Prostate gland (tissue), 2 donors: ENCODE measurements at regions not wholly inside any gene's neighbourhood (a gene's known extent, or its start where the extent isn't known, plus 50 kb on each side); places are given as distances from the start of the nearest gene placed in this dataset.

Source experiments
- DNase-seq: peaks from one replicate; pipeline ENCODE4 v3.0.0-alpha.2; 2019; ENCODE audit warnings: low spot score
- H3K27ac ChIP-seq, 2 donors: fragments of 200-600 bp; sonication (generic); 2 replicates each; pipeline ENCODE4 v1.5.1; 2017 to 2019
- H3K27me3 ChIP-seq: fragments of 200-600 bp; sonication (generic); replicated peaks from 2 replicates; pipeline ENCODE4 v1.5.1; 2019; ENCODE audit not compliant: insufficient read depth
- H3K36me3 ChIP-seq, 2 donors: fragments of 200-600 bp; sonication (generic); 1 replicate in 1 of 2; 2 replicates in 1 of 2; pipeline versions ENCODE4 v1.5.1 to v1.8.1; 2017 to 2019
- H3K4me1 ChIP-seq: fragments of 200-600 bp; sonication (generic); replicated peaks from 2 replicates; pipeline ENCODE4 v1.5.1; 2019
- H3K4me3 ChIP-seq, 2 donors: fragments of 200-600 bp; sonication (generic); 2 replicates each; pipeline ENCODE4 v1.5.1; 2017 to 2019
- H3K9me3 ChIP-seq: fragments of 200-600 bp; sonication (generic); 2 replicates; pipeline ENCODE4 v1.5.1; 2017
- CTCF ChIP-seq, 4 experiments: fragments of 200-600 bp in 2 of 4; fragments of 450-650 bp in 2 of 4; sonication (generic) in 2 of 4; IDR thresholded peaks; 1 replicate in 3 of 4; 2 replicates in 1 of 4; pipeline ENCODE4 v1.5.1; 2016 to 2019; ENCODE audit warnings: antibody characterized with exemption in 4 of 4, mild to moderate bottlenecking in 2 of 4, moderate library complexity in 2 of 4
- POLR2A ChIP-seq: fragments of 450-650 bp; IDR thresholded peaks from one replicate; pipeline ENCODE4 v1.6.1; 2016; ENCODE audit warnings: antibody characterized with exemption, mild to moderate bottlenecking
- POLR2AphosphoS5 ChIP-seq: sonication (generic); formaldehyde crosslinking; IDR thresholded peaks from one replicate; pipeline ENCODE4 v1.6.1; 2017; ENCODE audit warnings: antibody characterized with exemption
- WGBS: methylation state at CpG from one replicate; pipeline ENCODE4 v1.1.5; 2018; 5-methylcytosine and 5-hydroxymethylcytosine counted together
- intact Hi-C: fragments of 100-400 bp; cut with DNase I; formaldehyde crosslinking; loops from one replicate; pipeline ENCODE4 v1.14.2; 2022

- no peaks in the 10 kb centered on the region for H3K9me3 ChIP-seq
- WGBS: 33% methylated on average over 2 of the region's 2 CpGs
- intact Hi-C loops: no loop called here
- DNase-seq: no peak
- no peaks in the 10 kb centered on the region for H3K4me1 ChIP-seq
- H3K4me3 ChIP-seq: no peak overlapping the region
- no peak overlapping the region for H3K27ac ChIP-seq
- no peaks in the 10 kb centered on the region for H3K36me3 ChIP-seq
- no peak for TF ChIP-seq POLR2A
- no peak for TF ChIP-seq POLR2AphosphoS5
- TF ChIP-seq CTCF (IDR thresholded peaks at IDR 0.05): no peak
- no peaks in the 10 kb centered on the region for H3K27me3 ChIP-seq
These were observed 1048.7 kb downstream of the ADGRL2 start for GRCh38 chr1:82849460-82849859.

GRCh38 chr1:82848043-82848442 is 1047.3 kb downstream of the ADGRL2 start:
- intact Hi-C loops: no loop called here
- 77% methylated on average over 1 of the region's 1 CpG for WGBS
- no peak overlapping the region for H3K27ac ChIP-seq
- TF ChIP-seq CTCF (IDR thresholded peaks at IDR 0.05): no peak
- no peak for TF ChIP-seq POLR2A
- TF ChIP-seq POLR2AphosphoS5: no peak
- H3K4me1 ChIP-seq: no peaks in the 10 kb centered on the region
- no peak overlapping the region for H3K4me3 ChIP-seq
- no peaks in the 10 kb centered on the region for H3K9me3 ChIP-seq
- no peaks in the 10 kb centered on the region for H3K27me3 ChIP-seq
- no peaks in the 10 kb centered on the region for H3K36me3 ChIP-seq
- DNase-seq: no peak

- Histone ChIP-seq H3K36me3 (no peaks in the 10 kb centered on the region), H3K4me1 (no peaks in the 10 kb centered on the region), H3K27me3 (no peaks in the 10 kb centered on the region), H3K4me3 (no peak overlapping the region), H3K9me3 (no peaks in the 10 kb centered on the region), H3K27ac (no peak overlapping the region)
- intact Hi-C loops: no loop called here
- TF ChIP-seq CTCF (IDR thresholded peaks at IDR 0.05) (no peak), POLR2A (no peak)
- DNase-seq: no peak
- WGBS: 90% methylated on average over 2 of the region's 2 CpGs
These were observed 1045.1 kb downstream of the ADGRL2 start for GRCh38 chr1:82845866-82846265.

- no peaks in the 10 kb centered on the region for H3K9me3 ChIP-seq
- no peak overlapping the region for H3K27ac ChIP-seq
- intact Hi-C loops: no loop called here
- no peak for TF ChIP-seq CTCF (IDR thresholded peaks at IDR 0.05)
- TF ChIP-seq POLR2AphosphoS5: no peak
- TF ChIP-seq POLR2A: no peak
- no peaks in the 10 kb centered on the region for H3K27me3 ChIP-seq
- WGBS: 81% methylated on average over 4 of the region's 4 CpGs
- no peaks in the 10 kb centered on the region for H3K4me1 ChIP-seq
- H3K4me3 ChIP-seq: no peak overlapping the region
- no peak for DNase-seq
- no peaks in the 10 kb centered on the region for H3K36me3 ChIP-seq
These were observed 1044.4 kb downstream of the ADGRL2 start for GRCh38 chr1:82844911-82845827.

GRCh38 chr1:82844447-82844846 is 1043.7 kb downstream of the ADGRL2 start:
- no peaks in the 10 kb centered on the region for H3K27me3 ChIP-seq
- H3K4me1 ChIP-seq: no peaks in the 10 kb centered on the region
- no peak for DNase-seq
- H3K9me3 ChIP-seq: no peaks in the 10 kb centered on the region
- 94% methylated on average over 2 of the region's 2 CpGs for WGBS
- no peak overlapping the region for H3K4me3 ChIP-seq
- no peaks in the 10 kb centered on the region for H3K36me3 ChIP-seq
- TF ChIP-seq POLR2AphosphoS5: no peak
- TF ChIP-seq POLR2A: no peak
- no peak for TF ChIP-seq CTCF (IDR thresholded peaks at IDR 0.05)
- no peak overlapping the region for H3K27ac ChIP-seq
- intact Hi-C loops: no loop called here
